HG03439 (cell line): ENCODE measurements at regions not wholly inside any gene's neighbourhood (a gene's known extent, or its start where the extent isn't known, plus 50 kb on each side); places are given as distances from the start of the nearest gene placed in this dataset.

Source experiments
- ATAC-seq: cut with Tn5 transposase; IDR thresholded peaks from one replicate; pipeline ENCODE4 v1.9.1; 2021; ENCODE audit warnings: mild to moderate bottlenecking, moderate library complexity; ENCODE audit not compliant: unreplicated experiment

DNA sequence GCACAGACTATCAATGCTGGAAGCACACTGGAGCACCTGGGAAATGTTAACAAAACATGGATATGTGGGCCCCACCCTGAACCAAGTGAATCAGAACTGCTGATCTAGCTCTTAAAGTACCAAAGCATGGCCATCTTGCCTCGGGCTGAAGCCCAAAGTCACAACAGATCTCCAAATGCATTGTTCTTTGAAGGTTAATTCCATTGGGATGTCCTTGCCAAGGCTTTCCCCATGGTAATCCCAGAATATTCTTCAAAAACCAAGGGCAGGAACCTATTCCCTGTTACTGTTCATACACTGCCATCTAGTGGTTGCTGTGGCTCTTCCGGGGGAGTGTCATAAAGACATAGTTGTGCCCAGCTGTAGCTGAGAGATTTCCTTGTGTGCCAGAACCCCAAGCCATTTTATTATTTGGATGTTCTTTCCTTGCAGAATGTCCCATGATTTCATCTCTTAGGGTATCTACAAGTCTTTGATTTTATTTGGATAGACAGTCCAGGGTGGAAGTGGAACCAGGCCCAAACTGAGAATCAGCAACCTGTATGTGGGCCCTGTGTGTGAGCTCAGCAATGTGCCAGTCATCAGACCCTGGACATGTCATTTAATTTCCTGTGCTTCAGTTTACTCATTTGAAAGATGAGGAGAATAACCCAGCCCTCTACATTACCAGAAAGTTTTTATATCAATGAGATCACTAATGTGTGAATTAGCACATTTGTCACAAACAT, 290.0 kb downstream of the ACTL7B start:
- ATAC-seq = peak; percentile 74

DNA sequence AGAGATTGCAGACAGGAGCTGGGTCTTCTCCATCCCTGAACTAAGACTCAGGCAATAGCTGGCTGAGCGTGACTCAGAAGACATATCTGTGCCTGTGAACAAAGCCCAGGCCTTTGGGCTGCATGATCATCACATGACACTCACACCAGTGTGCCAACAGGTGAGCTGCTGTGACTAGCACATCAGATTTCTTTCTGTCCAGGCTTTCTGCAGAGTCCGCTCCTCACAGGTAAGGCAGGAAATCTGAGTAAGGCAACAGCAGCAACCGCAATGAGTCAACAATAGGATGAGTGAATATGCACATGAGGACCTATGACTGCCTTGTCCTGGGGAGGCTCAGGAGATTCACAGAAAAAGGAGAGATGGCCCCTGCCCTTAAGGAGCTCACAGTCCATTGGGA, 293.6 kb downstream of the ACTL7B start:
- ATAC-seq = no peak

DNA sequence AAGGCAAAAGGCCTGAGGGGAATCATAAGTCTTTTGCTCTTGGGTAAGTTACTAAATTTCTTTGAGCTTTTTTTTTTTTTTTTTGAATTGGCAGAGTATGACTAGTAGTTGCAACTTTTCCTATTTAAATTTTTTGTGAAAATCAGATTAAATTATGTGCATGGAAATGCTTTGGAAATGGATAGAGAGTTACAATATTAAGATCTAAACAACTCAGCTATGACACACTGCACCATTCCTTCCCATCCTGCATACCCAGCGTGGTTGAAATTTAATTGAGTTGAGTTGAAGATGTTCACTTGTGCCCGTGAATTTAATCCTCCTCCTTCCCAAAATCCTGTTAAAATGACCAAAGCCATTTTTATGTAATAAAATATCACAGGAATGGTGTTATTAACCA, 296.4 kb downstream of the ACTL7B start:
- ATAC-seq = no peak

DNA sequence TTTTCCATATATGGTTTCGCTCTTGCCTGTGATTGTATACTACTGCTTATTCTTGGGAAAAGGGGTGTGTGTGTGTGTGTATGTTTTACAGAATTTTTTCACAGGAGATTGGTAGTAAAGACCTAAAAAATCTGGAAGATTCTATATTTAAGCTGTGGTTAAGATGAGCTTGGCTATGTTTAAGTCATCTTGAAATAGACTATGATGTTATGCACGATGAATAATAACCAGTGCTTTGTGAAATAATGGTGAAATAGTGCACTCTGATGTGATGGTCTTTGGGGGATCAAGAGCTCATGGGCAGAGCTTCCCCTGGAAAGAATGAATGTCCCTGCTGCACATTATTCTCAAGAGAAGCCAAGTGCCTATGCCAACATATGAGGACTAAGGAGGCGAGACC, 301.0 kb downstream of the ACTL7B start:
- ATAC-seq = no peak

DNA sequence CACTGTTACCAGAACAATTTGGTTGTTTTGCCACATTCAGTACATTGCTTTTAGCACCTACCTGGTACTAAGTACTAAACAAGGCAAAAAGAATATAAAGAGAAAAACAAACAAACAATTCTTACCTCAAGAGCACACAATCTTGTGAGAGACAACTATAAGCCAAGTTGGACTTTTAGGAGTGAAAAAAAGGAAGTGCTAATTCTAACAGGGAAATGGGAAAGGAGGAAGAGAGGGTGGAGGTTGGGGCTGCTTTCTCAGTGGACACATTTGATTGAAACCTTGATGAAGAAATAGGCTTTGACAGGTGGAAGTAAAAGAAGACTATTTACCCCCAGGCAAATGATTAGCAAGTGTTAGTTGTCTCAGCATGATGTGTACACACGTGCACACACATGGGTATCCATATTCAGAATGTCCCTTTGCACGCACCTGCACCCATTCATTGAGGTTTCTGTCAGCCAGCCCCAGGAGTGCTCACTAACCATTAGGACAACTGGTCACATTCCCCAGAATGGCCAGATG, 302.6 kb downstream of the ACTL7B start:
- ATAC-seq = no peak

DNA sequence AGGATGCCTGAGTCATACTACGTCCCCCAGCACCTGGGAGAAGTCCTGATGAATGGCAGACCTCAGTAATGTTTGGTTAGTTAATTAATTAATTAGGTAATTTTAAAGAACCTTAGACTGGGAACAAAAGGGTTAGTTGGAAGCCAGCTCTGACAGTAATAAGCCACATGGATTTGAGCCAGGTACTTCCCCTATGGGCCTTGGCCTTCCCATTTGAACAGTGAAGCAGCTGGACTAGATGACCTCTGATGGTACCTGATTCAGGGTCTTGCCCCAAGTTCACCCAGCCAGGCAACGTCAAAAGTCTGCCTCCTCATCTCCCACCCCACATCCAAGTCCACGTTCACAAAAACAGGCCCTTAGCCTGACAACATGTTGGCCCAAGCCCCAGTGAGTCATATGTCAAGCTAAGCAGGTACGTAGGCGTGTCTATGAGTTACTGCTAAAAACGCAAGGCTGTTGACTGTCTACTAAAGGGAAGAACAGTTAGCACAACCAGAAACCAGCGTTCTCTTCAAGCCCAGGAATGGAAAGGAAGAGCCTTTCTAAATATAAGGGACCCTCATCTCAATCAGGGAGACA, 303.2 kb downstream of the ACTL7B start:
- no peak for ATAC-seq

DNA sequence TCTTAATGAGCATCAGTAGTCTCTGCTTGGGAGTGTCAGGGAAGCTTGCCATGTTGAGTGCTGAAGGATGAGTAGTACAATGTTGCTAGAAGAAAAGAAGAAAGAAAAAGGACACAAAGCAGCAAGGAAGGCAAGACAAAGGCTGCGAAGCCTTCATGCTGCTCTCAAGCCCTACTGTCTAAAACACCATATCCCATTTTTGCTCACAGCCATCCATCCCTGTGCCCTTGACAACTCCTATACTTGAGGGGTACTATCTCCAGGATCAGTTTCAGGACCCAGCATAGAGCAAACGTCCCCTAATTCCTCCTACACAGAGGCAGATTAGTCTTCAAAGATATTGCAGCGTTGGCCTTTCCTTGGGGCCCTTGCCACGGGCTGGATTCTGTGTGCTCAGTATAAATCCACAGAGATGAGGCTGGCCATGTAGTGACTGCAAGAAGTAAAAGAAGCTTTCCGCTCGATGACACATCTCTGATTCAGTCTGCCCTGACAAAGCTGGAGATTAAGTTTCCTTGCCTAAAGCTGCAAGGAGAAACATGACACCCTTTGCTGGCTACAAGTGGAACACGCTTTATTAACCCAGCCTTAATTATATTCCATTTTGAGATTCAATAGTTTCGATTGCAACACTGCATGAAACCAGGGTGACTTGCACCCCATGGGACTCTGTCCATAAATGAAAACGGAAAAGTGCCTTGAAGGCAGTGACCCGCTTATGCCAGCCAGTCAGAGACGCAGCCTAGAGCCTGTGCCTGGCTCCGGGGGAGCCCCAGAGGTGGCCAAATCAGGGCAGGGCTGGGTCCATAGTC, 304.6 kb downstream of the ACTL7B start:
- no peak for ATAC-seq

DNA sequence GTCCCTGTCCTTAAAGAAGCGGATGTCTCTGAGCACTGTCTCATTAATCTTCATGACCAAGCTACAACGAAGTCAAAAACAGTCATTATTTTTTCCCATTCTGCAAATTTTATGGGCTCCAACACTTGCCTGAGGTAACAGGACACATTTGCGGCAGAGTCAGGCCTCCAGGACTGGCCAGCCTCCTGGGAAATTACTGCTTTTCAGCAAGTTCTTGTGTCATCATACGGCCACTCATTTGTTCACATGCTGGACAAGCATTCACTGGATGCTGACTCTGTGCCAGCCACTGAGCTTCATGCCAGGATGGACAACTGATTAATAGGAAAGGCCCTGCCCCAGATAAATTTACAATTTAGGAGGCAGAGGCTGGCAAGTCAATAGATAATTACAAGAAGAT, 305.7 kb downstream of the ACTL7B start:
- no peak for ATAC-seq

DNA sequence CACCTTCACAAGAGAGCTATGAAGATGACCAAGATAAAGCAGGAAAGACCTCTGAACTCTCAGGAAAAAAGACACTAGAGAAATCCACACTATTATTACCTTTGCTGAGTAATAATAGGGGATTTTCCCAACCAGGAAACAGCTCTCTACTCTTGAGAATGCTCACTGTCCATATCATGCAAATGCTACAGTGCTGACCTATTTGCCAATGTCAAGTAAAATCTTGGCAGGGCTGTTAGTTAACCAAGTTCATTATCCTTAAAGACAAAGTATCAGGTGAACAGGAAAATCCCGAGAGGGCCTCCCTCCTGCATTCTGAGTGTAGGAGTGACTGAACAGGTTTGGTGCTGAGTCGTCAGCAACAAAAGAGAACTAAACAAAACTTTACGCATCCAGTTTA, 306.6 kb downstream of the ACTL7B start:
- no peak for ATAC-seq

DNA sequence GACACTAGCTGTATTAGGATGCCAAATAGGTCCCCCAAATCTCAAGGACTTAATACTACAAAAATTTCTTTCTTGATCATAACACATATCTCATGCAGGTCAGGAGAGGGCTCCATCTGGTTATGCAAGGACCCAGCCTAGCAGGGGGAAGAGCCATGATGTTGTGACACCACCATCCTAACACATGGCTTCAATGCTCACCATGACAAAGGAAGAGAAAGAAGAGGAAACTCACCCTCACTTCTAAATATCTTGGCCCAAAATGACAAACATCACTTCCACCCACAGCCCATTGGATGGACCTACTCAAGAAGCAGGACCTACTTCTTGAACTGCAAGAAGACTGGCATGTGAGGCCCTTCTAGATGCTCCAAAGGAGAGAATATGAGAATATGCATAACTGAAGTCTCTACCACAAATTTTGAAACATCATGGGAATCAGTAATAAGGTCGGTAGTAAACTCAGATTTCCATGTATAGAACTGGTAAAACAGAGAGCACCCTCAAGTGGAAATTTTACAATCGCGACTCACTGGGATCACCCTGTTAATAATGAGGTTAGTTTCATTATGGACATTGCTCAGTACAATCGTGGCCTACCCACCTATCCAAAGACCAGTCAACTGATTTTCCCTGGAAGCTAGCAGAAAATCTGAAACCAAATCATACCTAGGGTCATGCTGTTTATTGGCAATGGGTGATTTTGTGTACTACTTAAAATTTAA, 308.2 kb downstream of the ACTL7B start:
- no peak for ATAC-seq

DNA sequence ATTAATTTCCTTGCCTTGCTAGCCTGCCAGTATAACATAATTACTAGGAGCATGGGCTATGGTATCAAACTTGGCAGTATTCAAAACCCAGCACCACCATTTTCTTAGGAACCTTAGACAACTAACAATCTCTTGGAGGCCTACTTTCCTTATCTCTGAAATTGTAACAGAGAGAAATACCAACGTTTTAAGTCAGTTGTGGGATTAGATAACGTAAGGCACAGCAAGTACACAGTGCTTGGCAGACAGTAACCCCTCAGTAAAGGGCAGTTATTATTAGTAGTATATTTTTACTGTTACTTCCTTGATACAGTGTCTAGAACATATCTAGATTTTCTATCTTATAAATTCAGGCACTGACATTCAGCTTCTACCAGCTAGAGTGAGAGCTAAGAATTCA, 309.6 kb downstream of the ACTL7B start:
- ATAC-seq = no peak

DNA sequence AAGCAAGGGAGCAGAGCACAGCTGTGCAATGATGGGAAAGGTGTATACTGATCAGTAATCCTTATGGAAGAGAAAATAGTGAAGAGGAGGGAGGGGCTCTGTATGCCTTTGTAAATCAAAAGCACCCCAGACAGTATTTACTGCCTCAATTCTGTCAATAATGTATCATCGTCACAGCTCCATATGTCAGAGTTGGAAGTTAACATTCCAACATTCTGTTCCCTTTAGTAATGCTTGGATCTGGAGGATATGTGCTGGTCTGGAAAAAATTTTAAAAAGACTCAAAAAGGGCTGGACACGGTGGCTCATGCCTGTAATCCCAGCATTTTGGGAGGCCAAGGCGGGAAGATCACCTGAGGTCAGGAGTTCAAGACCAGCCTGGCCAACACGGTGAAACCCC, 310.4 kb downstream of the ACTL7B start:
- no peak for ATAC-seq

DNA sequence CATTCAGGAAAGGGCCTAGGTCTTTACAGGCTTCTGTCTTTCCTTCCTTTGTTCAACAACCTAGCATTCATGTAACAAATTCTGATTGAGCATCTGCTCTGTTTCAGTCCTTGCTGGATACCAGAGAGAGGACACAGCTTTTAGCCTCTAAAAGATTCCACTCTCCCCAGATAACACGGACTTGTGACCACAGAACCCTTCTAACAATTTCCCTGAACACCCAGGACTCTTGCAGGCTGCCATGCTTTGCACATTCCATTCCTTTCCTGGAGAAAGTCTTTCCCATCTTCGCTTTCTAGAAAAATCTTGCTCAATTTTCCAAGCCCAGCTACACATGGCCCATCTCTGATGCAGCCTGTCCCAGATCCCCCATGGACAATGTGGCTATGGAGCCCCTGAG, 310.9 kb downstream of the ACTL7B start:
- no peak for ATAC-seq

DNA sequence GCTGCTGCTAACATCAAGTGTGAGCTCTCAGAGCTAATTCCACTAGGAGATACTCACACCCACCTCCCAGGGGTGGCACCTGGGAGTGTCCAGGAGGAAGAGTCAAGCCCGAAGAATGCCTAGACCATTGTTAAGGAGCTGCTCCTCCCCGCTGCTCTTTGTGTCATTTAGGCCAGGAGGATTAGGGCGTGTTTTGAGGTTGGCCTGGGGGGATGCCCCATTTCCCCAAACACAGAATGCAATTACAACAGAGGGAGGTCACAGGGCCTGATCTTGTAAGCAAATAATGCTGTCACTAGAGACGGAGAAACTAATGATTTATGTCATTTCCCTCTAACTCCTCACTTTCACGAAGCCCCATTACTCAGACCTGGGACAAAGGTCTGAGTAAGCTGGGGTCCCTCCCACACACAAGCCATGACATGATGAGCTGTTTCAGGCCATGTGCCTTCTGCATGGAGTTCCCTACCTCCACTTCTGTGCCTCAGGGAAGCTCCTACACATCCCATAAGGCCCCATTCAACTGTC, 312.5 kb downstream of the ACTL7B start:
- no peak for ATAC-seq

DNA sequence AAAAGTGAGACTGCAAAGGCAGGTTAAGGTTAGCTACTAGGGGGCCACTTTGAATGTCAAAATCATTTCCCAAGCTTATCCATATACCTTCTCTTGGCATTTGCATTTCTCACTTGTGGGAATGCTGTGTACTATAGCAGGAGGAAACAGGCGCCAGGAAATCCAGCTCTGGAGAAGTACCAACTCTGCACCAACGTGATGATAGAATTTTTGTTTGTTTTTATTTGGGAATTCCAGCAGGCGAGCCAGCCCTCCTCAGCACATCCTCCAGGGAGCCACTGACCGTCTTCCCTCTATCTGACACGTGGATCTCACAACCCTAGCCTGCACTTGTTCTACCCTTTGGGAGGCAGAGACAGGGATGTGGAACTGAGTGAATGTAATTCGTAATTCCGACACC, 318.0 kb downstream of the ACTL7B start:
- no peak for ATAC-seq

DNA sequence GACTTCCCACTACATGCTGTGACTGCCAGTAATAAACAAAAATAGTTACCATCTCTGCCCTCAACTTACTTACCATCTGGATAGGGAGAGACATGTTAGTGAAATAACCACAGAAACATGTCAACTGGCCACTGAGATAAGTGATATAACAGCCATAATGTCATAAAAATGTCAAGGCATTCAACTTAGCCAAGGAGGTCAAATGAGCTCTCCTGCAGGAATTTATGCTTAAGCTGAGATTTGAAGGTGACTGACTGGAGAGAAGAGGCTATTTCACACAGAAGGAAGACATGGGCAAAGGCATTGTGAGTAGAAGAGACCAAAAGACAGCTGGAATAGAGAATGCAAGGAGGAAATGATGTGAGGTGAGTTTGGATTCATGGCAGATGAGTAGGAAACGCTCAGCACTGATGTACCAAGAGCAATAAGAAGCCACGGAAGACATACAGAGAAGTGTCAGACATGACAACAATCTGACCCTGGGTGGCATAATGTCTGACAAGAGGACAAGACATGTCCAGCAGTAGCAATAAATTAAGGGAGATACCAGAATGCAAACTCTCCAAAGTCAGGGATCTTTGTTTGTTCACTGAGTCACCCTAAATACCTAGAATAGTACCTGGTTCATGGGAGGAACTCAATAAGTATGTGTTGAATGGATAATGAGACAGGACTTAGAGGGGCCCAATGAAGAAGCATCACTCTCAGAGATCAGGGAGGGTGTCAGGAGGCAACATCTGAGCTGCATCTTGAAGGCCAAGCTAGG, 318.8 kb downstream of the ACTL7B start:
- ATAC-seq = no peak

DNA sequence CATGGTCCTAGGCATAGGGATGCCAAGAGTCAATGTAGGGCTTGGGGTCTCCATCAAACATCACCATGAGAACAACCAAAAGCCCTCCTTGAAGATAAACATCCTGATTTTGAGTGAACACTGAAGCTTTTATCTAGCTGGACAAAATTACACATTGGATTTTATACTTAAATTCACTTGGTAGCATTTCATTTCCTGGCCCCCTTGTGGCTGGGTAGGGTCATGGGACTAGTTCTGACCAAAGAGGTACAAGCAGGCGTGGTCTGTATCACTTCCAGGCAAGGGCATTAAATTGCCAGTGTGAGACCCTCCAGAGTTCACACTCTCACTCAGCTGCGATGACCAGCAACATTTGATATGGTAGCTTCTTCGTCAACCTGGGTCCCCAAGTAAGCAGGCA, 320.3 kb downstream of the ACTL7B start:
- no peak for ATAC-seq

DNA sequence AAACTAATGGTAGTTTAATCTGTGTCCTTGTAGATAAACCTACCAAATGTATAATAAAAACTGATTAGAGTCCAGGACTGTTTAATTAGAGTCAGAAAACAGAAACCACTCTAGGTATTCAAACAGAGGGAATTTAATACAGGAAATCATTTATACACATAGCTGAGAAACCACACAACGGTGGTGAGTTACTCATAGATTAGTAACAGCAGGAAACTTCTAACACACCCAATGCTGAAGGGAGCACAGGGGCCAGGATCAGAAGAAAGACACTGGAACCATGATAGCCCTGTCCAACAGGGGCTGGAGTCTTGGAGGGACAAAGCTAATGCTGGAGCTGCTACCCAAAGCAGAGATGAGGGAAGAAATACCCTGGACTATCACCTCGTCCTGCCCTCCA, 321.0 kb downstream of the ACTL7B start:
- no peak for ATAC-seq

DNA sequence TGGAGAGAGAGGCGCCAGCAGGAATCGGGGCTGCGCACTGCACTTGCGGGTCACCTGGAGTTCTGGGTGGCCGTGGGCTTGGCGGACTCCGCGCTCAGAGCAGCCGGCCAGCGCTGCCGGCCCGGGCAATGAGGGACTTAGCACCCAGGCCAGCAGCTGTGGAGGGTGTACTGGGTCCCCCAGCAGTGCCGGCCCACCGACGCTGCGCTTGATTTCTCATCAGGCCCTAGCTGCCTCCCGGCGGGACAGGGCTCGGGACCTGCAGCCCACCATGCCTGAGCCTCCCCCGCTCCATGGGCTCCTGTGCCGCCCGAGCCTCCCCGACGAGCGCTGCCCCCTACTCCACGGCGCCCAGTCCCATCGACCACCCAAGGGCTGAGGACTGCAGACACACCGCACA, 325.6 kb downstream of the ACTL7B start:
- ATAC-seq = no peak

DNA sequence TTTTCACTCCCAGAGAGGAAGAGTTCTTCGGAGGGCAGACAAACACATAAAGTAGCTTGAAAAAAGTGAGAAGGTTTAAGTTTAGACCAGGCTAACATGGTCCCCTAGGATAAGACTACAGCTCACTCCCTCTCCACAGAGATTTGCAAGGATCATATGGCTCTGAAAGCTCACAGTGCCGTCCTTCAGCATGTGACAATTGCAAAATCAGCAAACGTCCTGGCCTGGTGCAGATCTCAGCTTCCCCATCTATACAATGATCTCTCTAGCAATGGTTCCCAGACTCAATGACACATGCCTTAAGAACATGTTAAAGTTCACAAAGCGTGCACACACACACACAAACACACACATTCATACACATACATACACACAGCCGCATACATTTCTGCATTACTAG, 327.6 kb downstream of the ACTL7B start:
- ATAC-seq = no peak
